ENCODE measurements at regions not wholly inside any gene's neighbourhood (a gene's known extent, or its start where the extent isn't known, plus 50 kb on each side); places are given as distances from the start of the nearest gene placed in this dataset.
"Not testable (repeated sequence)": the region's sequence is repeated elsewhere in the genome, so short reads cannot be mapped to it uniquely, and the experiment has no call there.

GRCh38 chr3:19825193-19825592 is 108.8 kb downstream of the EFHB start:
- no peak for DNase-seq

- no peak for DNase-seq
Observed at GRCh38 chr3:19822805-19823204, 111.2 kb downstream of the EFHB start.

GRCh38 chr3:19816631-19817030 is 117.4 kb downstream of the EFHB start:
- no peak for DNase-seq

- DNase-seq = no peak
Observed at GRCh38 chr3:19815805-19816204, 118.2 kb downstream of the EFHB start.

- DNase-seq = not testable (repeated sequence)
Observed at GRCh38 chr3:19813743-19814142, 120.3 kb downstream of the EFHB start.

GRCh38 chr3:19811689-19812088 is 122.3 kb downstream of the EFHB start:
- peak; percentile 3 for DNase-seq

GRCh38 chr3:19808834-19809233 is 125.2 kb downstream of the EFHB start:
- DNase-seq = no peak

- no peak for DNase-seq
Observed at GRCh38 chr3:19799887-19800286, 134.1 kb downstream of the EFHB start.

- no peak for DNase-seq
Observed at GRCh38 chr3:19799115-19799514, 134.9 kb downstream of the EFHB start.

- DNase-seq = no peak
Observed at GRCh38 chr3:19798324-19798723, 135.7 kb downstream of the EFHB start.

GRCh38 chr3:19792388-19792787 is 141.6 kb downstream of the EFHB start:
- DNase-seq = no peak

GRCh38 chr3:19775765-19776164 is 158.3 kb downstream of the EFHB start:
- DNase-seq = no peak

GRCh38 chr3:19769694-19770093 is 164.3 kb downstream of the EFHB start:
- DNase-seq = no peak

GRCh38 chr3:19765954-19766353 is 168.1 kb downstream of the EFHB start:
- DNase-seq = no peak

GRCh38 chr3:19757773-19758172 is 176.2 kb downstream of the EFHB start:
- no peak for DNase-seq

- DNase-seq = no peak
Observed at GRCh38 chr3:19749448-19750017, 184.5 kb downstream of the EFHB start.

GRCh38 chr3:19748782-19749447 is 185.1 kb downstream of the EFHB start:
- DNase-seq = no peak

GRCh38 chr3:19744047-19744446 is 190.0 kb downstream of the EFHB start:
- DNase-seq = no peak

GRCh38 chr3:19742935-19743334 is 191.1 kb downstream of the EFHB start:
- no peak for DNase-seq

- no peak for DNase-seq
Observed at GRCh38 chr3:19739504-19739903, 194.5 kb downstream of the EFHB start.

- DNase-seq = no peak
Observed at GRCh38 chr3:19738846-19739245, 195.2 kb downstream of the EFHB start.

- DNase-seq = no peak
Observed at GRCh38 chr3:19735111-19735510, 198.9 kb downstream of the EFHB start.

- peak; percentile 3 for DNase-seq
Observed at GRCh38 chr3:19734453-19734852, 199.6 kb downstream of the EFHB start.

- DNase-seq = no peak
Observed at GRCh38 chr3:19725000-19725399, 209.0 kb downstream of the EFHB start.

- DNase-seq = no peak
Observed at GRCh38 chr3:19717736-19718135, 216.3 kb downstream of the EFHB start.

Measured in tongue (tissue), 1 donor.